GM18909 (cell line): ENCODE measurements at regions not wholly inside any gene's neighbourhood (a gene's known extent, or its start where the extent isn't known, plus 50 kb on each side); places are given as distances from the start of the nearest gene placed in this dataset.
"Not testable (repeated sequence)": the region's sequence is repeated elsewhere in the genome, so short reads cannot be mapped to it uniquely, and the experiment has no call there.

Experiments used
- ATAC-seq: cut with Tn5 transposase; IDR thresholded peaks from one replicate; pipeline ENCODE4 v1.9.1; 2021; ENCODE audit warnings: mild to moderate bottlenecking; ENCODE audit not compliant: unreplicated experiment, poor library complexity

GRCh38 chr5:84961193-84961592 lies 576.5 kb upstream of the EDIL3 start:
- ATAC-seq, result no peak

GRCh38 chr5:84961903-84962302 lies 577.2 kb upstream of the EDIL3 start:
- no peak for ATAC-seq

DNA sequence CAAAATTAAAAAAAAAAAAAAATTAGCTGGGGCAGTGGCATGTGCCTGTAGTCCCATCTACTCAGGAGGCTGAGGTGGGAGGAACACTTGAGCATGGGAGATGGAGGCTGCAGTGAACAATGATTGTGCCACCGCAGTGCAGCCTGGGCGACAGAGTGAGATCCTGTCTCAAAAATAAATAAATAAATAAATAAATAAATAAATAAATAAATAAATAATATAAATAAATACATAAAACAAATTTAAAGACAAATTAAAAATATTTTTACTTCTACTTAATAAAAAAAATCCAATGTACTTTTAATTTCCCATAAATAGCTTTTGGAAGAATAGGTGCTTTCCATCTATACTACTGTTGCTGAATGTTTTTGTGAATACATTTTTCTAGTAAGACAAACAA lies 598.4 kb upstream of the EDIL3 start:
- no peak for ATAC-seq

DNA sequence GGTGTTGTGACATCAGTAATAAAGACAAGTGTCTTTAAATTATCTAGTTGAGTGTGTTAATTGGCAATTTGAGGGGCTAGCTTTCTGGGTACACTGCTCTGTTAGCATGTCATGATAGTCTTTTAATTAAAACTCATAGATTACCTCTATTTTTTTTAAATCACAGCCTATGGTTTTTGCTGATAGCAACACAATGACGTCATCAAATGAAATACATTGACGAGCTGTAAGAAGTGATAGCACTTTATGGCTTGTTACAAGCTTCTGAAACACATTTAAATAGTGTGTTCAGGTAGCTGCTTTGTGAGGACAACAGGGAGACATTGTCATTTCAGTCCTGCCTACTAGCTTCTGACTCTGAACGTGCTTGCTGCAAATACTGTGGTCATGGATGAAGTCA lies 600.5 kb upstream of the EDIL3 start:
- no peak for ATAC-seq

DNA sequence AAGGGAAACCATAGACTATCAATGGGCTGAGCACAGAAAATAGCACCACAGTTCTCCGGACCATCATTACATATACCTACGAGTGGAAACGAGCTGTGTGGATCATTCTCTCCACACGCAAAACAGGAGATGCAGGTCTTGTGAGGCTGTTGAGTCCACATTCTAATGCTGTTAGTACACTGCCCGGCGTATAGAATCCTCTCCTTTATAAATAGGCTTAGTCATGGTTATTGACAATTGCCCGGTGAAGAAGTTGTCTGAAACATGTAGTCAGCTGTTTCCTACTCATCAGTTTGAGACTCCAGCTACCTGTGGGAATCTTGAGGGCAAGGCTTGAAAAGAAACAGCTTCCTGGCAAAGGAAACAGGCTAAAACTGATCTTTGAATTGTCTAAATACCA lies 602.0 kb upstream of the EDIL3 start:
- no peak for ATAC-seq

GRCh38 chr5:85000671-85001070 lies 616.0 kb upstream of the EDIL3 start:
- no peak for ATAC-seq

- ATAC-seq, result not testable (repeated sequence)
These were observed 617.3 kb upstream of the EDIL3 start for GRCh38 chr5:85002026-85002425.

DNA sequence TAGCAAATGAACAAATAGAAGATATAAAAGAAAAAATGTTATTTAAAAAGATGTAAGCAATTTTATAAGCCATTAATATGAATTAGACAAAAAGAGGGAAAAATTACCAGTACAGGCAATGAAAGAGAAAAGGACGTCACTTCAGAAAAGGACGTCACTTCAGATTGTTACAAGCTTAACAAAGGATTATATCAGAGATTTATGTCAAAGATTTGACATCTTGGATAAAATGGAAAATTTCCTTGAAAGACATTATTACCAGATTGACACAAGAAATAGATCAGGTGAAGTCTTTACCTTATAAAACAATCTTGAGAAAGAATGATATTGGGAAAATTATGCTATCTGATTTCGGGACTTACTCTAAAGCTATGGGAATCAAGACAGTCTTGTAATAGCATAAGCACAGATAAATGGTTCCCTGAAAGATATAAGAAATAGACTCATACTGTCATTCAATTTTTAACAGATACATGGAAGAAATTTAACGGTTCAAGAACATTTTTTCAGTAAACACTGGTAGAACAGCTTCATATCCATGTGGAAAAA lies 625.4 kb upstream of the EDIL3 start:
- no peak for ATAC-seq

DNA sequence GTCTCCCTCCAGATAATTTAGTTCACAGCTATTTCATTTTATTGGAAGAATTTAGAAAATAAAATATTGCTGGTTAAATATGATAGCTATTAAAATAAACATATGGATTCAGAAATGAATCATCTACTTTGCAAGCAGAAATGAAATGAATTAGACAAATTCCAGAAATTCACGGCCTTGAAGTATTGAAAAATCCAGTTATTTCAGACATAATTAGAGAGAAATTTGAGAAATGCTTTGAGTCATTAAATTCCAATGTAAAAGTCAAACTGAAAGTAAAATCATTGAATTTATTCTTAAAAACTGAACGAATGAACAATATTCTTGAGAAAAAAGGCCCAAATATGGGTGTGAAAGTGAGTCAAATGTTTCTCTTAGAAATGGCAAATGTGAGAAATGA lies 632.6 kb upstream of the EDIL3 start:
- no peak for ATAC-seq

- ATAC-seq, result no peak
These were observed 645.8 kb upstream of the EDIL3 start for GRCh38 chr5:85030316-85031084.

DNA sequence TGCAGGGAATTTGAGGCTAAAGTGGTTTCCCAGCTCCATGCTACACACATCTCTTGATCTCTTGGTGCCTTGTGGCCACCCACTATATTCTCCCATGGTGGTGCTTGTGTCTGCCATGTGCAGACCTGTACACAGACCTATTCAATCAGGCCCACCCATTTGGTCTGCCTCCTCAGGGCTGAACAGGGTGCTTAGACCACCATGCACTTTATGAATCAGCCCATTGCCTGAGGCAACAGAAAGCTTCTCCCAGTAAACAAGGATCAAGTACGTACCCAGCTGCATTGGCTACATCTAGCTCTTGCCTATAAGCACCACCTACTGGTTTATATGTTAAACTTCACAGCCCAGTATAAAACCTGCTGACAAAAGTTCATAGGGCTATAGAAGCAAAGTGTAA lies 664.3 kb upstream of the EDIL3 start:
- no peak for ATAC-seq

DNA sequence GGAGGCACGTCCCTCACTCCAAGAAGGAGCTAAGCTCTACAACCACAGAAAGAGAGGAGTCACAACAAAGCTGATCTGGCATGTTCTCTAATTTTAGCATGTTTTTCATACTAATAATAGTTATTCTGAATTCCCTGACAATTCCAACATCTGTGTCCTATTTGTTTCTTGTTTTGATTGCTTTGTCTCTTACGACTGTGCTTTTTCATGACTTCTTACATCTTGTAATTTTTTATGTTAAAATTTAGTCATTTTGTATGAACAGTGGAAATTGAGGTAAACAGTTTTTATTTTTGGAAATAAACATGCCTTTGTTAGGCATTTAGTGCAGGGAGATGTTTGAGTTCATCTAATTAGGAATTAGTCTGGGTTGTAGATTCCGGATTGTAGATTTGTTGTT lies 668.1 kb upstream of the EDIL3 start:
- no peak for ATAC-seq

DNA sequence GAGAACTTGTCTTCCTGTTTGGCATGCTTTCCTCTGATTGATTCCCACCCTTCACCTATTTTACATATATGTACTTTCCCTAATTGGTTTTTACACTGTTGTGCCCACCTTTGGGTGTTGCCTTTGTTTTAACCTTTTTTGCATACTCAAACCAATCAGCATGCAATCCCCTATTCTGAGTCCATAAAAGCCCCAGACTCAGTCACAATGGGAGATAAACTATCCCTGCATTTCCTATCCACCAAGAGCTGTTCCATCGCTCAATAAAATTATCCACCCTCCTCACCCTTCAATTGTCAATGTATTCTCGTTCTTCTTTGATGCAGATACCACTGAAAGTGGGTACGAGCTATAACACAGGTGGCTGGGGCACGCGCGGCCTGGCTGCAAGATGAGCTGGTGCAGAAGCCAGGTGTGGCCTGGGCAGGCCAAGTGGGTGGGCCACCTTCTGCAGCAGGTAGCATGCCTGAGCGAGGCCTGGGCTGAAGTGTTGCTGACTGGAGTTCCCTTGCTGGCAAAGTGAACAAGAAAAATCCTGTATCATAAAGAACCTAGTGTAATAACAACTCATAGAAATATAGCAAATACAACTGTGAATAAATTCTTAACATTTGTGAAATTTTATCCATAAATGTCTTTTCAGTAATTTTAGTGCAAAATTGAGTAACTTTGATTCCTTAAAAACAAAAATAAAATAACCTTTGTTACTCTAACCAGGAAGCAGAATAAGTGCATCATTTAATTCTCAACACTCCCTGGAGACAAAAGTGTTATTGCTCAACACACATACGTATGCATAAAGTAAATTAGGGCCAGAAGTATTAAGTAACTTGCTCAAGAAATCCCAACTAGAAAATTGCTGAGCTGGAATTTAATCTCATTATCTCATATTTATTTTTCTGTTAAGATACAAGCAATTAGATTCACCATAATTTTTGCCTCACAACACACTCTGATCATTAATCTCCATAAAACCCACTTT lies 685.3 kb upstream of the EDIL3 start:
- no peak for ATAC-seq

GRCh38 chr5:85077581-85077980 lies 692.9 kb upstream of the EDIL3 start:
- ATAC-seq, result no peak

- no peak for ATAC-seq
These were observed 711.7 kb upstream of the EDIL3 start for GRCh38 chr5:85096421-85096820.

DNA sequence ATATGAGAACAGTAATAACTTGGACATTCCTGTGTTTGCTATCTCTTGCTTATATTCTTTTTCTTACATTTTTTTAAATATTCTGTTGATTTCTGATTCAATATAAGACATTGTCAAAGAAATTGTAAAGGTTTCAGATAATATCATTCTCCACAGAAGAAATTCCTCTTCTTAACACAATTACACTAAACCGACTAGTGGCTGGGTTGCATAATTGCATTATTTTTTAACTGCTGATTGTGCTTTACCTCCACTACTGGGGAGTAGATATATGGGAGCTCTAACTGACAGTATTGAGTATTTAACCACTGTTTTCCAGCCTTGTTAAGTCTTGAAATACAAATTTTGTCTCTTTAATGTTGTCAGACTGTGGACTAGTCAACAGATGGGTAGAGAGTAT lies 723.8 kb upstream of the EDIL3 start:
- no peak for ATAC-seq

DNA sequence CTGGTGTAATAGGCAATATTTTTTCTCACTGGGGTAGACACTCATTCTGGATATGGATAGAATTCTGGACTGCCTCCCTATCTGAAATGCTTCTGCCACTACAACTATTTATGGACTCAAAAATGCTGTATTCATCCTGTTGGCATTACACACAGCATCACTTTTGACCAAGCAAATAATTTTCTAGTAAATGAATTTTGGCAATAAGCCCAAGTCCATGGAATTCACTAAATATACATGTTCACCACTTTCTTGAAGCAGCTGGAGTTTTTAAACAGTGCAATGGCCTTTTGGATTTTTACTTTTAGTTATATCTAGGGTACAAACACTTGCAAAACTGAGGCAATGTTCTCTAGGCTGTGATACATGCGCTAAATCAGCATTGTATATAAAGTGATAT lies 724.9 kb upstream of the EDIL3 start:
- ATAC-seq, result no peak

DNA sequence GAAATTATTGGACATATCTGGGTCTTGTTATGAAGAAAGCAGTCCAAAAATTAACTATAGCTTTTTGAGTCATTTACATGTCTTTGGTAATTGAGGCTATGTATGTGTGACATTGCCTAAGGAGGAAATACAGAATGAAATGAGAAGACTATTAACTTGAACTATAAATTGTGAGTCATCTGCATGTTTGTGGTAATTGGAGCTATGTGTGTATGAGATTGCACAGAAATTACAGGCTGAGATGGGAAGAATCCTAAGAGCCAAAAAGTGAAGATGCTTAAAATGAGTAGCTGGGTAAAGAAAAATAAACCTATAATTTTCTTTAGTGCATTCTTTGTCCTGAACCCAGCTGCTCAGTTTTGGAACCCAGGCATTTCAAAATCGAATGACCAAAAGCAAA lies 747.6 kb upstream of the EDIL3 start:
- ATAC-seq, result no peak

- ATAC-seq, result no peak
These were observed 755.8 kb upstream of the EDIL3 start for GRCh38 chr5:85140471-85140870.

- ATAC-seq, result no peak
These were observed 758.5 kb upstream of the EDIL3 start for GRCh38 chr5:85143138-85143537.

- ATAC-seq, result no peak
These were observed 764.0 kb upstream of the EDIL3 start for GRCh38 chr5:85148701-85149100.
